NCI-H69 (cell line): ENCODE measurements at regions not wholly inside any gene's neighbourhood (a gene's known extent, or its start where the extent isn't known, plus 50 kb on each side); places are given as distances from the start of the nearest gene placed in this dataset.
"Not testable (repeated sequence)": the region's sequence is repeated elsewhere in the genome, so short reads cannot be mapped to it uniquely, and the experiment has no call there.

ENCODE experiments used
- DNase-seq: peaks from one replicate; lab custom pipeline; 2025; lab: John Stamatoyannopoulos, UW

DNA sequence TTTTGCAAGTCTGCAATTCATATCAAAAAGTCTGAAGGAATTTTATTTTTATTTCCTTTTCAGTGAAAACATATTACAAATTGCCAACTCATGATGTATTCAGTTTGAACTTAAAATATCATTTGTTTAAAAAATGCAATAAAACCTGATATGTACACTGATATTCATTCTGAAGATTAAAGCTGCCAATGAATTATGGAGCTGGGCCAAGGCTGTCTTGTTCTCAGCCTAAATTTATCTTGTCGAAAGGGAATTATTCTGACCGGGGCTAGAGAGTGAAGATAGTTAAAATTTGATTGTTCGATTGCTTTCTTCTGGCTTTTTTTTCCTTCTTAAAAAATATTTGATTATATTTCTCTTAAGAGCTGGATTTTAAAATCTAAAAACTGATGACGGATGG, 54.0 kb upstream of the RBFOX1 start:
- DNase-seq, result no peak

- no peak for DNase-seq
Measured at GRCh38 chr16:7272567-7273158, 60.0 kb upstream of the RBFOX1 start.

- DNase-seq, result no peak
Measured at GRCh38 chr16:7271486-7271885, 61.2 kb upstream of the RBFOX1 start.

- peak; percentile 2 for DNase-seq
Measured at GRCh38 chr16:7270823-7271222, 61.8 kb upstream of the RBFOX1 start.

DNA sequence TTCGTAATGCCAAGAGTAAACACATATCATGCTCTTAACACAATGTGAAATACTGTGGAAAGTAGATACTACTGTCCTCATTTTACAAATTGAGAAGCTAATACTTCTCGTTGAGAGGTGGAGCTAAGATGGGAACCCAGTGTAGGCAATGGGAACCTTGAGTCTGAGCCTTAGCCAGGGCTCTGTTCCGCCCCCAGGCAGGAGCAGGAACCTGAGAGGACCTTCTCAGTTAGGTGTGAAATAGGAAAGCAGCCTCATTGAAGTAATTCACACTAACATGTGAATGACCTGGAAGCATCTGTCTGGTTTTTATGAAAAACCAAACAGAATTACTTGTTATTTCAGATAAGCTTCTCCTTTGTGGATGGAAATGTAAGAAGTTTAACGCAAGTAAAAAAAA, 62.6 kb upstream of the RBFOX1 start:
- no peak for DNase-seq

DNA sequence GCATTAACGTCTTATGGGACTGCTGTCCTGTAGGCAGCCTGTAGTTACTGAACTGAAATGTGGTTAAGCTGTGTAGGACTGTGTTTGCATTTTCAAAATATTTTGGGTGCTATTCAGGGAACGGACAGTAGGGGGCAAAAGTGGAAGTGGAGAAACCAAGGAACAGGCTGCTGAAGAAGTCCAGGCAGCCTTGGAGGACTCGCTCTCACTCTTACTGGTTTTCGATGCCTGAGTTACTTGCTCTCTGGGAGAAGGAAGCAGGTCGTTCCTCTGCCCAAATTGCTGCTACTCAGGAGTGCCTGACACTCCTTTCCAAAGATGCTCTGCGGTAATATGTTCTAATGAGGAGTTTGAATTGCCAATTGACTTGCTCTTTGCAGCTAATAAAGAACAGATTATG, 64.5 kb upstream of the RBFOX1 start:
- peak; percentile 41 for DNase-seq

DNA sequence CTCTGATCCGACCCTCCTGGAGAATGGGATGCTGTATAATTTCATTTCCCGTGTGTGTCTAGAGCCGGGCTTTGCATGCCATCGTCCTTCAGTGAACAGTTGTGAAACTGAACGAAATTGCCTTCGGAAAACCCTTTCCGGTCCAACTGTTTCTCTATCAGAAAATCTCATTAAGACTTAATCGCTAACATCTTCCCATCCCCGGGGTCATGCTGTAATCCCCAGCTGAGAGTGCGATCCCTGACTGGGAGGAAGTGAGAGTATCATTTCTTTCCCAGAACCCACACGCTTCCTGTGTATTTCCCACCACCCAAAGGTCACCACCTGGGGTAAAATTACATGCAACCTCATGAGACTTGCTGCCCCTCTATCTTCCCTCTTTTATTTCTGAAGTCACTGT, 75.6 kb upstream of the RBFOX1 start:
- DNase-seq, result no peak

DNA sequence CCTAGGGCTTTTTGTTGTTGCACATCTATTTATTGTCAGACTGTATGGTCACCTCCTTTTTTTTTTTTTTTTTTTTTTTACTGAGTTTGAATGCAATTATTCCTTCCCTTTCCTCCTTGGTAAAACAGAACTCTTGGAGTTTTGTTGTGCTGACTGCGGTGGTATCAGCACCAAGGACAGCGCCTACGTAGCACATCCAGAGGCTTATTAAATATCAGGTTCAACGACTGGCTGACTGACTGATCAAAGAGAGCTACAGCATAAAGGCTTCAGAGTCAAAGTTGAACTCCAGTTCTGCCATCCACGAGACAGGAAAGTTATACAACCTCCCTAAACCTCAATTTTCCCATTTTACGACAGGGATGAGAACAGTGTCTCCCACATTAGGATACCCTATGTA, 86.1 kb upstream of the RBFOX1 start:
- DNase-seq, result no peak

- no peak for DNase-seq
Measured at GRCh38 chr16:7239547-7239946, 93.1 kb upstream of the RBFOX1 start.

DNA sequence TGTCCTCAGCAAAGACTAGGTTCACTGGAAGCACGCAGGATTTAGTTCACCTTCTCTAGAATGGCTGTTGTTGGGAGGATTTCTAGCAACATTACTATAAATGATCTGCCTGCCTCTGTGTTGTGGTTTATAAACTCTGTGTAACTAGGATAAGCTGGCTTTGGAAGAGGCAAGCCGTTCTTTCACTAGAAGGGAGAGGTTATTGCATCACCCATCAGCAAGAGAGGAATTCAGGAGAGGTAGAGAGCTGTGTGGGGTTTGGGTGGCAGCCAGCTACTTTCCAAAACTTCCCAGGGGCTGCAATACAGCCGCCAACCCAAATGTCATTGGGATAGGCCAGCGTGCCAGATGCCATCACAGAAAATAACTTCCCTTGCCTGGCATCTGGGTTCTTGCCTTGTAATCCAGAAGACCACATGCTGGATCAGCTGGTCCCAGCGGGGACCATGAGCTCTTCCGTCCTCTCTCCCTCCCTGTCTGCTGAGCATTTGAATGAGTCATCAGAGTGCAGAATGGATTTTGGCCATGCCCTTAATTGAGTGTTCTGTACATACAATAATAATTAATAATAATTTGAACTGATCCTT, 95.7 kb upstream of the RBFOX1 start:
- no peak for DNase-seq

- no peak for DNase-seq
Measured at GRCh38 chr16:7233975-7234374, 98.7 kb upstream of the RBFOX1 start.

- DNase-seq, result no peak
Measured at GRCh38 chr16:7231762-7232161, 100.9 kb upstream of the RBFOX1 start.

DNA sequence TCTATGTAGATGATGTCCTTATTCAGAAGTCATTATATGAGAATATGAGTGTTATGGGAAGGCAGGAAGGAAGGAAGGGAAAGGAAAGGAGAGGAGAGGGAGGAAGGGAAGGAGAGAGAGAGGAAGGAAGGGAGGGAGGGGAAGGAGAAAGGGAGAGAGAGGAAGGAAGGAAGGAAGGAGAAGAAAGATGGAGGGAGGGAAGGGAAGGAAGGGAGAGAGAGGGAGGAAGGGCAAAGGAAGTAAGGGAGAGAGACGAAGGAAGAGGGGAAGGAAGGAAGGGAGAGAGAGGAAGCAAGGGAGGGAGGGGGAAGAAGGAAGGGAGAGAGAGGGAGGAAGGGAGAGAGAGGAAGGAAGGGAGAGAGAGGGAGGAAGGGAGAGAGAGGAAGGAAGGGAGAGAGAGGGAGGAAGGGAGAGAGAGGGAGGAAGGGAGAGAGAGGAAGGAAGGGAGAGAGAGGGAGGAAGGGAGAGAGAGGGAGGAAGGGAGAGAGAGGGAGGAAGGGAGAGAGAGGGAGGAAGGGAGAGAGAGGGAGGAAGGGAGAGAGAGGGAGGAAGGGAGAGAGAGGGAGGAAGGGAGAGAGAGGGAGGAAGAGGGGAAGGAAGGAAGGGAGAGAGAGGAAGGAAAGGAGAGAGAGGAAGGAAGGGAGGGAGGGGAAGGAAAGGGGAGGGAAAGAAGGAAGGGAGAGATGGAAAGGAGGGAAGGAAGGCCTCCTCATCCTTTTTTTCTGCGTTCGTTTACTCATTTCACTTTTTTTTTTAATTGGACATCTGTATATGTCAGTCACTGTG, 103.0 kb upstream of the RBFOX1 start:
- DNase-seq, result not testable (repeated sequence)

DNA sequence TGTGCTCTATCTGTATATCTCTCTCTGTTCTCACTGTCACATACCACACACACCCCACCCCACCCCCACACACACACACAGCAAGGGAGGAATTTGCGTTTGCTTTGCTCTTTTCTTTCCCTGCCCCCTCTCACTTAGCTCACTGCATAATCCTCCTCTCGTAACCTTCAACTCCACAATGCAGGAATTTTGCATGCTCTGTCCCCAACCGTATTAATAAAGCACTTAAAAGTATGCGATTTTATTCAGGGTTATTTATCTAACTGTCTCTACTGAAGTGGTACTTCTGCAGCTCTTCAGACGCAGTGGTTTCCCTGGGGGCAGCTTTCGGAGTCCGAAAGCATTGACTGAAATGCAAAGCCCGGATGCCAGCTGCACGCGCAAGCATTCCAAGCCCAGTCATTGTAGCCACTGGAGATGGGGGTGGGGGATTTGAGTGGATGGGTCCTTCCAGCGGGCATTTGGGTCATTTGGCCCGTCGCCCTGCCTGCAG, 105.4 kb upstream of the RBFOX1 start:
- no peak for DNase-seq

DNA sequence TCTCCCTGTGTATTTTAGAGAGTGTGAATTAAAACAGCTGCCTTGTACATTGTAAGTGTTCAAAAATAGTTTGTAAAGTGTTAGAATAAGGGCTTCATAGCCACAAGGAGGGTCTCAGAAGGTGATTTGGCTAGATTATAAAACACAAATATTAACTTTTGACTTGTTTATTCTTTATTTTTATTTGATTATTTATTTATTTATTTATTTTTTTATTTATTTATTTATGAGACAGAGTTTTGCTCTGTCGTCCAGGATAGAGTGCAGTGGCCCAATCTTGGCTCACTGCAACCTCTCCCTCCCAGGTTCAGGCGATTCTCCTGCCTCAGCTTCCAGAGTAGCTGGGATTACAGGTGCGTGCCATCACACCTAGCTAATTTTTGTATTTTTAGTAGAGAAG, 111.5 kb upstream of the RBFOX1 start:
- no peak for DNase-seq

- peak; percentile 36 for DNase-seq
Measured at GRCh38 chr16:7218936-7219335, 113.7 kb upstream of the RBFOX1 start.

DNA sequence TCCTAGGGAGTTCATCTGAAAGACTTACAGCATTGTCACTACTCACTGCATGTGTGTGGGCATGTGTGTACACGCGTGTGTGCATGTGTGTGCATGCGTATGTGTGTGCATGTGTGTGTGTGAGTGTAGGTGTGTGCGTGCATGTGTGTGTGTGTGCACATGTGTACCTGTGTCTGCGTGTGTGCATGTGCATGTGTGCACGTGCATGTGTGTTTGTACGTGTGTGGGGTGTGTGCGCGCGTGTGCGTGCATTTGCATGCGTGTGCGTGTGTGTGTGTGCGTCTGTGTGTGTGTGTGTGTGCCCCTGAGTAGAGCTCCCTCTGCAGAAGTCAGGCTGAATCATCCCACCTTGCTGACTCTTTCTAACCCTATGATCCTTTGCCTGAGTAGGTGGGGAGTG, 114.8 kb upstream of the RBFOX1 start:
- DNase-seq, result no peak

DNA sequence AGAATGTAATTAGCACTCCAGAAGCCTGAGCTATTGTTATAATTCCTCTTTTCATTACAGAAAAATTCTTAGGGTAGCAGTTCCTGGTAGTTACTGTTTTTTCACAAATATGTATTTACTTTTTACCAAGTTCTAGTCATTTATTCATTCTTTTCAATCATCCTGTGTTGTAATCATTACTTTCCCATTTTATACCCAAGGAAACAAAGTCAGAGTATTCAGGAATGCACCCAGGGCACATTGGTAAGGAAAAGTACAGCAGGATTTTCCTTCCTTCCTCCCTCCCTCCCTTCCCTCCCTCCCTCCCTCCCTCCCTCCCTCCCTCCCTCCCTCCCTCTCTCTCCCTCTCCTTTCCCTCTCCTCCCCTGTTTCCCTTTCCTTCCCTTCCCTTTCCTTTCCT, 115.9 kb upstream of the RBFOX1 start:
- no peak for DNase-seq

- DNase-seq, result no peak
Measured at GRCh38 chr16:7211781-7212180, 120.9 kb upstream of the RBFOX1 start.

DNA sequence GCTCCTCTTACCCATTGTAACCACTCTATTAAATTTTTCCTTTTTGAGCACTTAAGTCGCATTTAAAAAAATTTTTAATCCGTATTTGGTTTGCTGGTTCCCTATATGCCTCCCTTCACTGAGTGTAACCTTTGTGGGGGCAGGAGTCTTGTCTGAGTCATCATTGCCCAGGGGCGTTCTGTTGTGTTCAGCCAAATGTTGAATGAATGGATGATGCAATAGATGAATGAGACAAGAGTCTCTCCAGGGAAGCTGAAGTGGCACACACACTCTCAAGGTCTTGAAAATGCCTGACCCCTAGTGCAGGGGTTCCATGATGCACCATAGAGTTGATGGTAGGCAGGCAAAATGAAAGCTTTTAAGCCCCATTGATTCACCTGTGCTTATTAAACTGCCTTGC, 123.0 kb upstream of the RBFOX1 start:
- DNase-seq, result peak; percentile 11

GRCh38 chr16:7206469-7206868, 126.2 kb upstream of the RBFOX1 start:
- no peak for DNase-seq

DNA sequence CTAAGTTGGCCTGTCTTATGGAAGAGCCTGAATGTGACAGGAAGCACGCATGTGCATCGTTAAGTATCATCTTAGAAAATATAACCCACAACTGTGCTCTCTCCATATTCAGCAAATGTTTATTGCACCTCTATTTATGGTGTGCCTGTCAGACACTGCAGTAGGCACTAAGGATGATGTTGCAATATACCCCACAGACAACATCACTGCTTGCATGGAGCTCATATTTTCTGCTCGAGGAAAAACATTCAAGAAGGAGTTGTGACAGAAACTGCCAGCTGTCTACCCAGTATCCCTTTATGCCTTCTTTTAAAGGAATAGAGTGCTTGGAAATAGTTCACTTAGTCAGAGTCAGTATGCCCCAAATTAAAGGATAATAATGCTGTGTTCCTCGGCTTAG, 132.3 kb upstream of the RBFOX1 start:
- no peak for DNase-seq

- no peak for DNase-seq
Measured at GRCh38 chr16:7185689-7186088, 147.0 kb upstream of the RBFOX1 start.
